Coronary artery (tissue), 2 donors: ENCODE measurements at regions not wholly inside any gene's neighbourhood (a gene's known extent, or its start where the extent isn't known, plus 50 kb on each side); places are given as distances from the start of the nearest gene placed in this dataset.

ENCODE experiments used
- DNase-seq: peaks from one replicate; pipeline ENCODE4 v3.0.0-alpha.2; 2017; ENCODE audit warnings: low spot score
- H3K27ac ChIP-seq, 2 donors: fragments of 200-600 bp; sonication (generic); one replicate each; pipeline ENCODE4 v1.5.1; 2016 to 2019
- H3K4me3 ChIP-seq: fragments of 200-600 bp; sonication (generic); 2 replicates; pipeline ENCODE4 v1.5.1; 2016; ENCODE audit warnings: mild to moderate bottlenecking, moderate library complexity
- CTCF ChIP-seq: fragments of 200-600 bp; sonication (generic); IDR thresholded peaks from one replicate; pipeline ENCODE4 v1.5.1; 2019; ENCODE audit warnings: antibody characterized with exemption

- TF ChIP-seq CTCF: no peak
- no peak for DNase-seq
- Histone ChIP-seq H3K4me3 (no peak overlapping the region), H3K27ac (no peak overlapping the region)
Measured at GRCh38 chr17:6326483-6326882, 108.4 kb downstream of the AIPL1 start.

GRCh38 chr17:6325741-6326140 is 109.2 kb downstream of the AIPL1 start:
- no peak for TF ChIP-seq CTCF
- Histone ChIP-seq H3K4me3 (no peak overlapping the region), H3K27ac (peak overlapping the region in 1 of 2 donors; percentile 37)
- DNase-seq: no peak

- DNase-seq: no peak
- H3K27ac ChIP-seq: no peak overlapping the region
- TF ChIP-seq CTCF: no peak
- H3K4me3 ChIP-seq: no peak overlapping the region
Measured at GRCh38 chr17:6325051-6325450, 109.9 kb downstream of the AIPL1 start.

- no peak for DNase-seq
- no peak for TF ChIP-seq CTCF
- Histone ChIP-seq H3K4me3 (no peak overlapping the region), H3K27ac (no peak overlapping the region)
Measured at GRCh38 chr17:6323626-6324356, 111.1 kb downstream of the AIPL1 start.

- DNase-seq: no peak
- TF ChIP-seq CTCF: no peak
- no peak overlapping the region for H3K27ac ChIP-seq
Measured at GRCh38 chr17:6322316-6322715, 112.6 kb downstream of the AIPL1 start.

GRCh38 chr17:6314311-6314710 is 120.6 kb downstream of the AIPL1 start:
- Histone ChIP-seq H3K27ac (no peak overlapping the region), H3K4me3 (no peak overlapping the region)
- no peak for TF ChIP-seq CTCF
- DNase-seq: no peak

More at GRCh38 chr17:6322316-6322715, 112.6 kb downstream of the AIPL1 start:
- H3K4me3 ChIP-seq: no peak overlapping the region

GRCh38 chr17:6313835-6314234 is 121.1 kb downstream of the AIPL1 start:
- no peak for DNase-seq
- TF ChIP-seq CTCF: no peak
- Histone ChIP-seq H3K27ac (no peak overlapping the region), H3K4me3 (no peak overlapping the region)
